H54 (cell line): ENCODE measurements at regions not wholly inside any gene's neighbourhood (a gene's known extent, or its start where the extent isn't known, plus 50 kb on each side); places are given as distances from the start of the nearest gene placed in this dataset.

Source experiments
- DNase-seq: peaks from one replicate; pipeline ENCODE4 v3.0.0; 2011; ENCODE audit warnings: low spot score, mixed read lengths; ENCODE audit not compliant: insufficient read length
- FAIRE-seq: peaks from 3 replicates; lab custom pipeline; 2011; peaks lifted over from hg19 to GRCh38; lab: Jason Lieb, UNC
- POLR2A ChIP-seq: IDR thresholded peaks from 2 replicates; pipeline ENCODE4 v1.6.1; 2011; ENCODE audit warnings: low read depth, mild to moderate bottlenecking, low read length

DNA sequence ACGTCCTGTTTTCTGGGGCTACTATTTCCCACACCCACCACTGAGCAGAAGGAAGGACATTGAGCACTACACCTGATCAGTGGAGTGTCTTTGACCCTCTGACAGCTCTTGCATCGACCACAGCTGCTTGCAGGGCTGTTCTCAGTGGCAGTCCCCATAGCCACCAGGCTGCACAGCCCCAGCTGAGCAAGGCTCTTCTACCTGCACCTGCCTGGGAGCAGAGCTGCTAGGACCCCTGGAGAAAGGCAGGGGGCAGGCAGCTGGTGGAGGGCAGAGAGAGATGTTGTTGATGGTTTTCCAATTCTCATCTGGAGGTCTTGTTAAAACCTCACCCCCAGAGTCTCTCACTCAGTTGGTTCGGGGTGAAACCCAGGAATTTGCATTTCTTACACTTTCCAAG lies 361.8 kb upstream of the ZNF507 start:
- no peak for TF ChIP-seq POLR2A
- DNase-seq (no peak), FAIRE-seq (no peak)

DNA sequence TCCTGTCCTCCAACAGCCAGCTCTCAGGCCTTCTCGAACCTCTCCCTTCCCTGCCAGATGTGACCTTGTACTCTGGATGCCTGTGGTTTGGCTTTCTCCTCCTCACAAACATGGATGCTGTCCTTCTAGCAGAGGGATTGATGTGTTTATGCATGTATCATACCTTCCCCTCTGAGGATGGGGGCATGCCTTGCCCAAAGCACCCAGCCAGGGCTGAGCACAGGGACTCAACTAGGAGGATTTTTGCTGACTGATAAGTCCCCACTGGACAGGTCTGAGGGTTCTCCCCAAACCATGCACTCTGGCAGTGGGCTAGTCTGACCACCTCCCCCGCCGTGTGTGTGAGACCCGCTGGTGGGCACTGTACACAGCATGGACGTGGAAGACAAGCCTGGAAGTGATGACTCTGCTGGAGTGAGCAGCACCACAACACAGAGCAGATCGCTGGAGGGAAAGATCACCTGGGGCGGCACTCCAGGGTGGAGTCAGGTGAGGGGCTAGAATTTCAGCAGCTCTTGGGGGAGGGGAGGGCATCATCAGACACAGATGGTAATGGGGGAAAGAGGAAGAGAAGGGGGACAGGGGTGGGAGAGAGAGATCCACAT lies 360.3 kb upstream of the ZNF507 start:
- FAIRE-seq = no peak
- no peak for DNase-seq
- TF ChIP-seq POLR2A = no peak

DNA sequence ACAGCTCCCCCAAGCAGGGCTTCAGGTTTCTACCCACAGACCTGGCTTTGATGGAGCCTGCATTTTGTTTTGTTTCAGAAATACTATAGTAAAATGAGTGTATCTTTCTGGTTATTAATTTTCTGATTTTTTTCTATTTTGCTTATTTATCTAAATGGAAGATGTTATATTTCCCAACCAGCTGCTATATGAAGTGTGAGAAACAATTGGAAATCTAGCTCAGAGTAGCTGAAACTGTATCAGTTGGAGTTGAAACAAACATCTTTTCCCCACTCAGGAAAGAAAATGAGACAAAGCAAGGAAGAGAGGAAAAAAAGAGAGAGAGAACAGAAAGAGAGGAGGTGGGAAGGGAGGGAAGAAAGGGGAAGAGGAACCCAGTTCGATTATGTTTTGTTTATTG lies 358.5 kb upstream of the ZNF507 start:
- no peak for TF ChIP-seq POLR2A
- DNase-seq (no peak), FAIRE-seq (no peak)

DNA sequence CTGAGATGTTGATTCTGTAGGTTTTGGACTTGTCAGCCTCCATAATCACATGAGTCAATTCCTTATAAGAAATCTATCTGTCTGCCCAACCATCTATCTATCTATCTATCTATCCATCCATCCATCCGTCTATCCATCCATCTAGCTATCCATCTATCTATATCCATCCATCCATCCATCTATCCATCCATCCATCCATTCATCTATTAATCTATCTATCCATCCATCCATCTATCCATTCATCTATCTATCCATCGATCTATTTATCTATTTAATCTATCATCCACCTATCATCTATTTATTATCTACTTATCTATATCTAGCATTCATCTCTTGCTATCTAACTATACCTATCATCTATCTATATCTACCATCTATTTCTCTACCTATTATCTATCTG lies 357.2 kb upstream of the ZNF507 start:
- FAIRE-seq (no peak), DNase-seq (no peak)
- TF ChIP-seq POLR2A = no peak

DNA sequence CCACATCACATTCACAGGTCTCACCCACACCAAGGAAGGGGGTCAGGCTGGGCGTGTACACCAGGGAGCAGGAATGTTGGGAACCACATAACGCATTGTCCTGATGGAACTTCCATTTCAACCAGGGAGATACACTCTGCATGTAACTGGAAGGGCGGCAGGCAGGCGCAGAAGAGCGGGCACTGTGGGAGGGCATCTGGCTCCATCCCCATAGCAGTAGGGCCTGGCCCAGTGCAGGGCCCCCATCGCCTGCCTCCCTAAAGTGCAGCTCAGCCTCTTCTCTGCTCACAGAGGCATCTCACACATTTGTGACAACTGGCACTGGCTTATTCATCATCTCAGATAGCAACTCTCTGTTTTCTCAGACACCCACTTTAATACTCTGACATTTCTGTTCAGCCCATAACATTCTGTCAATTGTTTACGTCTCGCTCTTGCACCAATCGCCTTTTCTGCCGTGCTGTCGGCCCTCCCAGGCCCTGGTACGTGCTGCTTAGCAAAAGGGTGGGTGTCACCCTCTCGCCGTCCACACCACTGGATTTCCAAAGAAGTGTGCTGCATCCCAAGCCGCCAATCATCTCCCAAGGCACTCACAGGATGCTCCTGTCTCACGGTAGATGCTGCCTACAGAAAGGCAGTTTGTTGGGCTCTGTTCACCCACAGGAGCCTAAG lies 353.3 kb upstream of the ZNF507 start:
- TF ChIP-seq POLR2A = no peak
- DNase-seq = no peak
- no peak for FAIRE-seq

DNA sequence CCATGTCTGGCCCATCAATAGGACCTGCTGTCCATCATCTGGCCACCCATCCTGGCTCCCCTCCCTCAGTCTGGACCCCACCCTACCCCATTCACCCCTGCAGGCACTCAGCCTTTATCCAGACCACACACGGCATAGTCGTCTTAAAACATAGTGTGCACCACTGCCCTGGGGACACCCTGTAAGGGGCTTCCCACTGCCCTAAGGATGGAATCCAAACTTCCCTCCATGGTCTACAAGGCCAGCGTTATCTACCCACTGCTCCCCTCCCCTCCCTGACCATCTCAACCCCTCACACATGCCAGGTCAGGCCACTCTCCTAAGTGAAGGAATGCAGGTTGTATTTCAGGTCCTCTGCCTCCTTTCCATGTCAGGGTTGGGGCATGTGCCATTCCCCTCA lies 352.7 kb upstream of the ZNF507 start:
- DNase-seq (no peak), FAIRE-seq (no peak)
- no peak for TF ChIP-seq POLR2A

DNA sequence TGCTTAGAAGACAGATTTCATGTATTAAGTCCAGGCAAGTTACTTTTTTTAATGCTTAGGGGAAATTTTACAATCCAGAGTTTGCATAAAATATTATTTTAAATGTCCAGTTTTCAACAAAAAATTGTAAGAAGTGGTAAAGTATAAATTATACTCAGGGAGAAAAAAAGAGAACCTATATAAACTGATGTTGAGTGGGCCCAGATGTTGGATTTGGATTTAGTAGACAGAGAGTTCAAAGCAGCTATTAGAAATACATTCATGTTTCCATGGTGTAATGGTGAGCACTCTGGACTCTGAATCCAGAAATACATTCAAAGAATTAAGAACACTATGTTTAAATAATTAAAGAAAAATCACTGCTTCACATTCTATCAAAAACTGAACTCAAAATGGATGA lies 349.9 kb upstream of the ZNF507 start:
- no peak for FAIRE-seq
- TF ChIP-seq POLR2A = no peak
- DNase-seq = no peak

DNA sequence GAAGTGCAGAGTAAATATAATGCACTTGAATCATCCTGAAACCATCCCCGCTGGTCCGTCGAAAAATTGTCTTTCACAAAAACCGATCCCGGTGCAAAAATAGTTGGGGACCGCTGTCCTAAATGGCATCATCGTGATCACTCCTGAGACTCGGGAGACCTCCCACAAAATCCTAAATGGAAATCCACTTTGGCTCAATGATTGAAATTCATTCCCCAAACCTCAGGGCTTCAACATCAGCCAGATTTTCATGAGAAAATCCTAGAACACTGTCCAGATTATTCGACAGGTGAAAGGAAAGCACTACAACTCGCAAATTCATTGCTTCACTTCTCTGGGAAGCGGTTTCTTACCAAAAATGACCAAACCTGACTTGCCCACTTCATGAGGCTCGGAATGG lies 335.3 kb upstream of the ZNF507 start:
- no peak for TF ChIP-seq POLR2A
- FAIRE-seq (no peak), DNase-seq (no peak)

DNA sequence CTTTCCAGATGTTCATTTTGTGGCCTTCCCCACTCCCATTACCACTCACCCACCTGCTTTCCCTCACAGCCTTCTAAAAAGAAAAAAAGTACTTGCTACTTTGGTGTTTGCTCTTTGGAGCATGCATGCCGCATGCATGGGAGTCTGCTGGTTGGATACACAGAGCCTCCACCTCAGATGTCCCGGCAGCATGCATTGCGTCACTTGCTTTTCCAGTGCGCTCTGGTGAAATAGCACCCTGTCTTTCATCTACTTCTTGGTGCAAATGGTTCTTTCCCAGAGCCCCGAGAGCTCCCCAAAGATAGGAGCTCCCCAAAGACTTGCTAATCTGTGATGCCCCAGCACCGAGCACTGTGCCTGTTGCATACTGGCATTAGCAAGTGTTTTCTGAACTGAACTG lies 333.2 kb upstream of the ZNF507 start:
- no peak for TF ChIP-seq POLR2A
- no peak for FAIRE-seq
- DNase-seq = no peak

DNA sequence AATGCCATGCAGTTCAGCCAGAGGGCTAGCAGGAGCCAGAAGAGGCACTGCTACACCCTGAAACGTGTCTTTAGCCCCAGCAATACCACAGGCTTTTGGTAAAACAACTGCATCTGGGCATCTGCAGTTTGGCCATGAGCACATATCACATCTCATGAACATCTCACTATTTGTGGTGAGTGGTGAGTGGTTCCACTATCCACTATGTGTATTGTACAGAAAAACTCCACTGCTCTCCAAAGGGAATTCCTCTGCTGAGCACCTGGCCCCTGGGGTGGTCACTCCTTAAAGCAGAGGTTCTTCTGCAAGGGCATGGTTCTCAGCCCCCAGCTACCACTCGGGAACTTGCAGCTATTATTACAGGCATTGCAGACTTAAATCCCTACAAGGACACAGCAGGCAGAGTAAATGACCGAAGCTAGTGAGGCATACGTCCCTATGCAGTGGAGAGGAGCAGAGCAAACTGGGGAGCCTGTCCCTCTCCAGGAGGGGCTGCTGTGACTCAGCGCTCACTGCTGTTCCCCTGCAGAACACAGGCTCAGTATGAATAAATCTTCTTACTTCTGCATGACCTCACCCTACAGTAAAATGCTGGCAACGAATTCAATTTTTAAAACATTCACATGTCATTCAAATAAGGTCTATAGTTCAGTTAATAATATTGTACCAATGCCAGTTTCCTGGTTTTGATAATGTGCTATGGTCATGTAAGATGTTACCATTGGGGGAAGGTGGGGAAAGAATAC lies 332.4 kb upstream of the ZNF507 start:
- TF ChIP-seq POLR2A = no peak
- DNase-seq = no peak
- FAIRE-seq = no peak

DNA sequence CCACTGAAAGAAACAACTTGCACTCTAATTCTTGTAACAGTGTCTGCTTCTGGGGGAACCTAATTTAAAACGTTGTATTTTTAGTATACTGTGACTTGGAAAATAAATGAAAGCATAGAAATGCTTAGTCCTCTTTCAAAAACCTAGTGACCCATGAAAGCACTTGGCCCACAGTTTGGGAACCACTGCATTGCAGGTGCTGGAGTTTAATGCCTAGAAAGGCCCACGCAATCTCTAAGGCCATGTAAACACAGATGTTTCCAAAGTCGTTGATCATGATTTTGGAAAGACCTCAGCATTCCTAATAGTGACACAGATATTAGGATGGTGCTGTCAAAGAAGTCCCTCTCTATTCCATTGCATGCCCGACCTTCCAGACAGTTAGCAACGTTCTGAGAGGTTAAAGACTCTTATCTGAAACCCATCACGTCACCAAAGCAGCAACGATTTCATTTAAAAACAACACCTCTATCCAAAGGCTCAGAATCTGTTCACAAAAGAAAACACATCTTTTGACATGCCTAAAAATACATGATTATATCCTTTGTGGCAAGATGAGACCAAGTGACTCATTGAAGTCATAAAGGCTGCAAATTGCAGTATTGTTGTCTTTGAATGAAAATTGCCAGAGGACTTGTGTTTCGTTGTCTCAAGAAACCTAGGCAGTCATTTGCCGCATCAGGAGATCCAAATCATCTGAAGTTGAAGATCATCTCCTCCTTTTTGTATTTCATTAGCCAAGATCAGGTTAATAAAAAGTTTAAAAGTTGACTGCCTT lies 328.0 kb upstream of the ZNF507 start:
- TF ChIP-seq POLR2A = no peak
- DNase-seq (no peak), FAIRE-seq (no peak)

DNA sequence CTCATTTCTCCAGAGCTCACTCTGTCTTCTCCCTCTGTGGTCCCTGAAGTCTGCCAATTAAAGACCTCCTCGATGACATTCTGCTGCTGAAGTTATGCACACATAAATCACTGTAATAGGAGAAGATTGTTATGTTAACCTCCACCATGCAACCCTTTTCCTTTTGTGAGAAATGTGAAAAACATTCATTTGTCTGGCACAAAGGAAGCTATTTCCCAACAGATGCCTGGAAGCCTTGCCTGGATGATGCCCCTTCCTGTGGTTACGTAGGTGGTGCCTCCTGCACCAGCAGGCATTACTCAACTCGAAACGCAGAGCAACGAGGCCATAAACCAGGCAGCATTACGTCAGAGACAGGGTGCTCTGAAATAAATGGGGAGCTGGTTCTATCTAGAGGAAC lies 327.4 kb upstream of the ZNF507 start:
- no peak for DNase-seq
- TF ChIP-seq POLR2A = no peak
- no peak for FAIRE-seq

DNA sequence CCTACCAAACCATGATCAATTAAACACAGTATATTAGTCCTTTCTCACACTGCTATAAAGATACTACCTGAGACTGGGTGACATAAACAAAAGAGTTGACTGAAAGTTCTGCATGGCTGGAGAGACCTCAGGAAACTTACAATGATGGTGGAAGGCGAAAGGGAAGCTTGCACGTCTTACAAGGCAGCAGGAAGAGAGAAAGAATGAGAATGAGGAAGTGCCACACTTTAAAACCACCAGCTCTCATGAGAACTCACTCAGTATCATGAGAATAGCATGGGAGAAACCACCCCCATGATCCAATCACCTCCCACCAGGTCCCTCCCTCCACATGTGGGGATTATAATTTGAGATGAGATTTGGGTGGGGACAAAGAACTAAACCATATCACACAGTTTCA lies 324.9 kb upstream of the ZNF507 start:
- TF ChIP-seq POLR2A = no peak
- FAIRE-seq = no peak
- no peak for DNase-seq
